IMR-90 (cell line): ENCODE measurements at regions not wholly inside any gene's neighbourhood (a gene's known extent, or its start where the extent isn't known, plus 50 kb on each side); places are given as distances from the start of the nearest gene placed in this dataset.

Experiments used
- ATAC-seq: fragments of 200-7000 bp; cut with Tn5 transposase; 2 replicates; pipeline ENCODE4 v1.9.1; 2020; ENCODE audit warnings: low read depth, mild to moderate bottlenecking, moderate library complexity
- BruUV-seq: library from RNA; stranded (reverse); fragments of 400-500 nt; replicated peaks from 2 replicates; lab custom pipeline; 2021; lab: Mats Ljungman, UMichigan
- CTCF ChIA-PET: fragments of 300-600 bp; formaldehyde crosslinking; extraction: SDS; loops from one replicate; lab custom pipeline; 2021; ENCODE audit warnings: antibody characterized with exemption; lab: Yijun Ruan, JAX
- POLR2A ChIA-PET: fragments of 300-600 bp; sonication (Branson Sonifier 250); formaldehyde crosslinking; loops from one replicate; lab custom pipeline; 2022; ENCODE audit warnings: antibody characterized with exemption; ENCODE audit not compliant: unreplicated experiment; lab: Charles Lee
- DNase-seq: peaks from one replicate; pipeline ENCODE4 v3.0.0; 2013
- H2AFZ ChIP-seq: replicated peaks from 2 replicates; pipeline ENCODE3; 2013; ENCODE audit warnings: low read length, mild to moderate bottlenecking; ENCODE audit not compliant: poor library complexity
- H2AK5ac ChIP-seq: 2 replicates; pipeline ENCODE4 v1.6.1; 2013; ENCODE audit warnings: low read depth, low read length, inconsistent platforms
- H2AK9ac ChIP-seq: replicated peaks from 2 replicates; pipeline ENCODE3; 2013; ENCODE audit warnings: mild to moderate bottlenecking, low read depth, low read length, moderate library complexity; ENCODE audit not compliant: poor library complexity
- H2BK120ac ChIP-seq: 2 replicates; pipeline ENCODE4 v1.6.1; 2013; ENCODE audit warnings: low read depth, low read length, inconsistent platforms
- H2BK15ac ChIP-seq: 3 replicates; pipeline ENCODE4 v1.6.1; 2013; ENCODE audit warnings: low read depth, low read length, inconsistent platforms
- H2BK20ac ChIP-seq: 2 replicates; pipeline ENCODE4 v1.6.1; 2013; ENCODE audit warnings: low read depth, mild to moderate bottlenecking, inconsistent platforms, low read length, moderate library complexity
- H2BK5ac ChIP-seq: 2 replicates; pipeline ENCODE4 v1.6.1; 2013; ENCODE audit warnings: mild to moderate bottlenecking, low read depth, low read length, inconsistent platforms; ENCODE audit not compliant: poor library complexity, severe bottlenecking
- H3K14ac ChIP-seq: replicated peaks from 2 replicates; pipeline ENCODE4 v1.6.1; 2013; ENCODE audit warnings: low read depth, low read length, inconsistent platforms
- H3K18ac ChIP-seq: 2 replicates; pipeline ENCODE4 v1.6.1; 2013; ENCODE audit warnings: low read depth, low read length, control low read depth
- H3K23ac ChIP-seq: 2 replicates; pipeline ENCODE4 v1.6.1; 2013; ENCODE audit warnings: low read depth, low read length, inconsistent platforms
- H3K27ac ChIP-seq: 2 replicates; pipeline ENCODE4 v1.5.1; 2013; ENCODE audit warnings: mild to moderate bottlenecking, control low read depth, low read length; ENCODE audit not compliant: insufficient read depth
- H3K27me3 ChIP-seq: 2 replicates; pipeline ENCODE4 v1.6.1; 2013; ENCODE audit warnings: low read length; ENCODE audit not compliant: control insufficient read depth, insufficient read depth
- H3K36me3 ChIP-seq: 2 replicates; pipeline ENCODE4 v1.6.1; 2013; ENCODE audit warnings: low read length, mixed read lengths; ENCODE audit not compliant: control insufficient read depth, insufficient read depth
- H3K4ac ChIP-seq: 2 replicates; pipeline ENCODE4 v1.6.1; 2013; ENCODE audit warnings: low read depth, low read length, inconsistent platforms
- H3K4me1 ChIP-seq: 2 replicates; pipeline ENCODE4 v1.6.1; 2013; ENCODE audit warnings: low read length, mixed read lengths; ENCODE audit not compliant: control insufficient read depth, insufficient read depth
- H3K4me2 ChIP-seq: 2 replicates; pipeline ENCODE4 v1.6.1; 2013; ENCODE audit warnings: low read depth, mild to moderate bottlenecking, control low read depth, low read length, moderate library complexity
- H3K4me3 ChIP-seq: 2 replicates; pipeline ENCODE4 v1.5.1; 2013; ENCODE audit warnings: low read depth, mild to moderate bottlenecking, control low read depth, low read length, moderate library complexity; ENCODE audit not compliant: insufficient read depth
- H3K56ac ChIP-seq: 2 replicates; pipeline ENCODE4 v1.6.1; 2013; ENCODE audit warnings: low read length, inconsistent platforms; ENCODE audit not compliant: insufficient read depth; ENCODE audit errors: extremely low read depth
- H3K79me1 ChIP-seq, 2 experiments: 2 replicates each; pipeline ENCODE4 v1.6.1; 2013; ENCODE audit warnings: low read length in 2 of 2, inconsistent platforms in 1 of 2, low read depth in 1 of 2
- H3K9ac ChIP-seq: 2 replicates; pipeline ENCODE4 v1.6.1; 2013; ENCODE audit warnings: low read depth, low read length, control low read depth
- H3K9me1 ChIP-seq: 2 replicates; pipeline ENCODE4 v1.6.1; 2013; ENCODE audit warnings: low read length, inconsistent platforms; ENCODE audit not compliant: insufficient read depth
- H3K9me3 ChIP-seq: 2 replicates; pipeline ENCODE4 v1.6.1; 2013; ENCODE audit warnings: low read length; ENCODE audit not compliant: control insufficient read depth, insufficient read depth
- H4K20me1 ChIP-seq: 2 replicates; pipeline ENCODE4 v1.6.1; 2013; ENCODE audit warnings: low read length, inconsistent platforms; ENCODE audit not compliant: insufficient read depth
- H4K5ac ChIP-seq: 2 replicates; pipeline ENCODE4 v1.6.1; 2013; ENCODE audit warnings: mild to moderate bottlenecking, low read depth, low read length, control low read depth
- H4K8ac ChIP-seq, 2 experiments: 2 replicates each; pipeline ENCODE4 v1.6.1; 2013; ENCODE audit warnings: low read depth in 2 of 2, low read length in 2 of 2, control low read depth in 1 of 2, inconsistent platforms in 1 of 2
- H4K91ac ChIP-seq: 2 replicates; pipeline ENCODE4 v1.6.1; 2013; ENCODE audit warnings: low read depth, low read length, inconsistent platforms; ENCODE audit not compliant: insufficient read depth
- BHLHE40 ChIP-seq: fragments of 150-350 bp; IDR thresholded peaks from 2 replicates; pipeline ENCODE4 v1.6.1; 2016; ENCODE audit warnings: mild to moderate bottlenecking, low read depth, low read length
- CEBPB ChIP-seq: IDR thresholded peaks from 2 replicates; pipeline ENCODE4 v1.6.1; 2012; ENCODE audit warnings: low read depth, low read length, improper control_type of control experiment
- CHD1 ChIP-seq: IDR thresholded peaks from 2 replicates; pipeline ENCODE4 v1.6.1; 2012; ENCODE audit warnings: low read depth, low read length, improper control_type of control experiment
- FOS ChIP-seq: fragments of 150-350 bp; IDR thresholded peaks from 2 replicates; pipeline ENCODE4 v1.6.1; 2016; ENCODE audit warnings: low read depth, low read length
- MAFK ChIP-seq: IDR thresholded peaks from 2 replicates; pipeline ENCODE4 v1.6.1; 2012; ENCODE audit warnings: low read depth, low read length, improper control_type of control experiment
- MAZ ChIP-seq: IDR thresholded peaks from 2 replicates; pipeline ENCODE4 v1.6.1; 2012; ENCODE audit warnings: low read depth, mild to moderate bottlenecking, low read length, improper control_type of control experiment, moderate library complexity, borderline replicate concordance
- MXI1 ChIP-seq: IDR thresholded peaks from 2 replicates; pipeline ENCODE4 v1.6.1; 2012; ENCODE audit warnings: low read depth, mild to moderate bottlenecking, low read length, moderate library complexity, borderline replicate concordance
- NFE2L2 ChIP-seq: fragments of 150-350 bp; IDR thresholded peaks from 2 replicates; pipeline ENCODE4 v1.6.1; 2016; ENCODE audit warnings: low read depth, mild to moderate bottlenecking, low read length
- POLR2A ChIP-seq: IDR thresholded peaks from 2 replicates; pipeline ENCODE4 v1.6.1; 2012; ENCODE audit warnings: mild to moderate bottlenecking, low read depth, low read length
- RAD21 ChIP-seq: IDR thresholded peaks from 2 replicates; pipeline ENCODE4 v1.6.1; 2012; ENCODE audit warnings: low read length, improper control_type of control experiment
- RCOR1 ChIP-seq: IDR thresholded peaks from 2 replicates; pipeline ENCODE4 v1.6.1; 2012; ENCODE audit warnings: mild to moderate bottlenecking, low read length, improper control_type of control experiment; ENCODE audit not compliant: insufficient replicate concordance
- RFX5 ChIP-seq: IDR thresholded peaks from 2 replicates; pipeline ENCODE4 v1.8.0; 2012; ENCODE audit warnings: low read depth, mild to moderate bottlenecking, low read length, moderate library complexity
- SMC3 ChIP-seq: fragments of 150-350 bp; IDR thresholded peaks from 2 replicates; pipeline ENCODE4 v1.6.1; 2016; ENCODE audit warnings: low read depth, mild to moderate bottlenecking, antibody characterized with exemption, low read length, moderate library complexity
- WGBS, 2 experiments: methylation state at CpG; one replicate each; pipeline versions ENCODE4 v1.1.5 to v1.1.7; 2013; ENCODE audit warnings: missing lambda C conversion rate in 2 of 2; ENCODE audit not compliant: insufficient read length in 1 of 2; ENCODE audit errors: extremely low coverage in 2 of 2; 5-methylcytosine and 5-hydroxymethylcytosine counted together
- dilution Hi-C: fragments of 300-500 bp; cut with HindIII; formaldehyde crosslinking; loops from one replicate; pipeline ENCODE4 v1.14.3; 2018; ENCODE audit warnings: low sequenced_read_pairs; ENCODE audit not compliant: unreplicated experiment
- in situ Hi-C: fragments of 300-500 bp; cut with MboI; formaldehyde crosslinking; loops from 3 replicates; pipeline ENCODE4 v1.14.3; 2019; ENCODE audit warnings: low sequenced_read_pairs, inconsistent platforms, mixed read lengths
- intact Hi-C: fragments of 100-400 bp; cut with micrococcal nuclease; formaldehyde crosslinking; loops from 2 replicates; pipeline ENCODE4 v1.10.0; 2022
- TF ChIP-seq, protein P1 (sequence below): fragments of 150-350 bp; IDR thresholded peaks from 2 replicates; pipeline ENCODE4 v1.6.1; 2016; ENCODE audit warnings: low read depth, mild to moderate bottlenecking, low read length, moderate library complexity, borderline replicate concordance
- TF ChIP-seq, protein P2 (sequence below): fragments of 150-350 bp; IDR thresholded peaks from 2 replicates; pipeline ENCODE4 v1.6.1; 2017; ENCODE audit warnings: mild to moderate bottlenecking, antibody characterized with exemption, low read length, low read depth
- TF ChIP-seq, protein P3 (sequence below): conservative IDR thresholded peaks from 2 replicates; pipeline ENCODE4 v1.5.1; 2012; ENCODE audit warnings: mild to moderate bottlenecking, low read depth, low read length, improper control_type of control experiment

DNA sequence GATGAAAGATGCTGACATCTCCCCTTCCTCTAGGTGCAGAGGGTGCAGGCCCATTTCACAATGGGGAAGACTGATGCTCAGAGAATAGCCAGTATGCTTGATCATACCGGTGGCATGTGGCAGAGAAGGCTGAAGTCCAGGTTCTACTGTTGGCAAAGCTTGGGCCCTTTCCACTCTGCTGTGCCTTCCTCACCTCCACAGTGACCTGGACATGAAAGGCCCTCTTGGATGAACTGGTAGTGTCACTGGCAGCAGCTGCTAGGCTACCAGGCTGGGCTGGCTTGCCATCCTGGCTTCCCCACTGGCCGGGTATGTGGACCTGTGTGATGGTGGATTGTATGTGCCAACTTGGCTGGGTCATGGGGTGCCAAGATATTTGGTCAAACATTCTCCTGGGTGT, 92.0 kb downstream of the GADD45G start:
- H3K9me3 ChIP-seq, result no peaks in the 10 kb centered on the region
- ChIA-PET POLR2A (no interaction called here), CTCF (no interaction called here)
- no peaks in the 10 kb centered on the region for H3K9me1 ChIP-seq
- no TSS peak for BruUV-seq
- H3K14ac ChIP-seq, result no peak overlapping the region
- H4K91ac ChIP-seq, result no peak overlapping the region
- no peak overlapping the region for H3K4me2 ChIP-seq
- no peak overlapping the region for H3K56ac ChIP-seq
- no peak overlapping the region for H3K4me3 ChIP-seq
- no peak overlapping the region for H3K18ac ChIP-seq
- H3K4me1 ChIP-seq, result no peaks in the 10 kb centered on the region
- no peak overlapping the region for H2BK20ac ChIP-seq
- in situ Hi-C loops, result no loop called here
- no peak overlapping the region for H2AK5ac ChIP-seq
- H2BK15ac ChIP-seq, result no peak overlapping the region
- no peak overlapping the region for H2BK120ac ChIP-seq
- no peak for DNase-seq
- H3K9ac ChIP-seq, result no peak overlapping the region
- intact Hi-C loops, result no loop called here
- no CpG with 5 or more reads among the region's 2 CpGs for WGBS, 2 experiments
- H3K4ac ChIP-seq, result no peak overlapping the region
- H3K23ac ChIP-seq, result no peak overlapping the region
- no peak overlapping the region for H2AFZ ChIP-seq
- no peaks in the 10 kb centered on the region for H3K79me1 ChIP-seq
- no peak overlapping the region for H3K27ac ChIP-seq
- no peak overlapping the region for H2BK5ac ChIP-seq
- peaks cover 3% of the 10 kb centered on the region; the same call in 1 of the 2 replicates for H3K27me3 ChIP-seq
- no peak overlapping the region for H4K8ac ChIP-seq
- H4K5ac ChIP-seq, result no peak overlapping the region
- no peaks in the 10 kb centered on the region for H3K36me3 ChIP-seq
- ATAC-seq, result no peak
- TF ChIP-seq MXI1, result no peak
- no peak for TF ChIP-seq BHLHE40
- no peak for TF ChIP-seq MAZ
- TF ChIP-seq POLR2A, result no peak
- TF ChIP-seq MAFK, result no peak
- TF ChIP-seq CEBPB, result no peak
- TF ChIP-seq, protein P1, sequence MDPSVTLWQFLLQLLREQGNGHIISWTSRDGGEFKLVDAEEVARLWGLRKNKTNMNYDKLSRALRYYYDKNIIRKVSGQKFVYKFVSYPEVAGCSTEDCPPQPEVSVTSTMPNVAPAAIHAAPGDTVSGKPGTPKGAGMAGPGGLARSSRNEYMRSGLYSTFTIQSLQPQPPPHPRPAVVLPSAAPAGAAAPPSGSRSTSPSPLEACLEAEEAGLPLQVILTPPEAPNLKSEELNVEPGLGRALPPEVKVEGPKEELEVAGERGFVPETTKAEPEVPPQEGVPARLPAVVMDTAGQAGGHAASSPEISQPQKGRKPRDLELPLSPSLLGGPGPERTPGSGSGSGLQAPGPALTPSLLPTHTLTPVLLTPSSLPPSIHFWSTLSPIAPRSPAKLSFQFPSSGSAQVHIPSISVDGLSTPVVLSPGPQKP, result no peak
- TF ChIP-seq, protein P2, sequence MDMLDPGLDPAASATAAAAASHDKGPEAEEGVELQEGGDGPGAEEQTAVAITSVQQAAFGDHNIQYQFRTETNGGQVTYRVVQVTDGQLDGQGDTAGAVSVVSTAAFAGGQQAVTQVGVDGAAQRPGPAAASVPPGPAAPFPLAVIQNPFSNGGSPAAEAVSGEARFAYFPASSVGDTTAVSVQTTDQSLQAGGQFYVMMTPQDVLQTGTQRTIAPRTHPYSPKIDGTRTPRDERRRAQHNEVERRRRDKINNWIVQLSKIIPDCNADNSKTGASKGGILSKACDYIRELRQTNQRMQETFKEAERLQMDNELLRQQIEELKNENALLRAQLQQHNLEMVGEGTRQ, result no peak
- TF ChIP-seq RFX5, result no peak
- TF ChIP-seq, protein P3, sequence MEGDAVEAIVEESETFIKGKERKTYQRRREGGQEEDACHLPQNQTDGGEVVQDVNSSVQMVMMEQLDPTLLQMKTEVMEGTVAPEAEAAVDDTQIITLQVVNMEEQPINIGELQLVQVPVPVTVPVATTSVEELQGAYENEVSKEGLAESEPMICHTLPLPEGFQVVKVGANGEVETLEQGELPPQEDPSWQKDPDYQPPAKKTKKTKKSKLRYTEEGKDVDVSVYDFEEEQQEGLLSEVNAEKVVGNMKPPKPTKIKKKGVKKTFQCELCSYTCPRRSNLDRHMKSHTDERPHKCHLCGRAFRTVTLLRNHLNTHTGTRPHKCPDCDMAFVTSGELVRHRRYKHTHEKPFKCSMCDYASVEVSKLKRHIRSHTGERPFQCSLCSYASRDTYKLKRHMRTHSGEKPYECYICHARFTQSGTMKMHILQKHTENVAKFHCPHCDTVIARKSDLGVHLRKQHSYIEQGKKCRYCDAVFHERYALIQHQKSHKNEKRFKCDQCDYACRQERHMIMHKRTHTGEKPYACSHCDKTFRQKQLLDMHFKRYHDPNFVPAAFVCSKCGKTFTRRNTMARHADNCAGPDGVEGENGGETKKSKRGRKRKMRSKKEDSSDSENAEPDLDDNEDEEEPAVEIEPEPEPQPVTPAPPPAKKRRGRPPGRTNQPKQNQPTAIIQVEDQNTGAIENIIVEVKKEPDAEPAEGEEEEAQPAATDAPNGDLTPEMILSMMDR, result no peak
- no peak for TF ChIP-seq RAD21
- no peak for TF ChIP-seq NFE2L2
- TF ChIP-seq CHD1, result no peak
- TF ChIP-seq FOS, result no peak
- no peak for TF ChIP-seq SMC3
- no peak for TF ChIP-seq RCOR1
- H2AK9ac ChIP-seq, result no peak overlapping the region
- H4K20me1 ChIP-seq, result no peaks in the 10 kb centered on the region
- dilution Hi-C loops, result no loop called here
